CD4-positive, alpha-beta memory T cell (primary cell): ENCODE measurements at regions not wholly inside any gene's neighbourhood (a gene's known extent, or its start where the extent isn't known, plus 50 kb on each side); places are given as distances from the start of the nearest gene placed in this dataset.

Experiments
- CTCF ChIA-PET: fragments of 350-600 bp; sonication (Branson Sonifier 250); formaldehyde crosslinking; loops from one replicate; lab custom pipeline; 2021; ENCODE audit warnings: inconsistent platforms; ENCODE audit not compliant: partially characterized antibody; lab: Charles Lee
- POLR2A ChIA-PET: fragments of 350-600 bp; sonication (Branson Sonifier 250); formaldehyde crosslinking; loops from one replicate; lab custom pipeline; 2021; ENCODE audit not compliant: partially characterized antibody; lab: Charles Lee
- DNase-seq, 5 donors: peaks; one replicate each; pipeline versions ENCODE4 v3.0.0 to v3.0.0-alpha.2; 2020 to 2022; ENCODE audit warnings: mixed read lengths in 1 of 5
- H3K27ac ChIP-seq: one replicate; pipeline ENCODE4 v1.7.0; 2013; ENCODE audit warnings: low read depth, low read length
- H3K27me3 ChIP-seq: 2 replicates; pipeline ENCODE4 v1.7.0; 2013; ENCODE audit warnings: mild to moderate bottlenecking, low read length, moderate library complexity; ENCODE audit not compliant: insufficient read depth
- H3K36me3 ChIP-seq: 2 replicates; pipeline ENCODE4 v1.7.0; 2013; ENCODE audit warnings: mild to moderate bottlenecking, low read length, moderate library complexity; ENCODE audit not compliant: insufficient read depth
- H3K4me1 ChIP-seq: 2 replicates; pipeline ENCODE4 v1.7.0; 2013; ENCODE audit warnings: mild to moderate bottlenecking, low read length, moderate library complexity; ENCODE audit not compliant: insufficient read depth
- H3K4me3 ChIP-seq, 2 donors: one replicate each; pipeline ENCODE4 v1.7.0; 2013; ENCODE audit warnings: low read length in 2 of 2, mild to moderate bottlenecking in 1 of 2
- H3K9me3 ChIP-seq, 2 donors: one replicate each; pipeline ENCODE4 v1.7.0; 2013; ENCODE audit warnings: low read length in 2 of 2, control low read depth in 1 of 2; ENCODE audit not compliant: control insufficient read depth in 1 of 2
- H3K27ac Mint-ChIP-seq, 7 donors: one replicate each; pipeline ENCODE4 v1.8.0; 2020 to 2021; ENCODE audit warnings: mixed read lengths in 7 of 7, mild to moderate bottlenecking in 6 of 7, inconsistent platforms in 3 of 7, moderate library complexity in 3 of 7
- H3K27me3 Mint-ChIP-seq, 2 donors: one replicate each; pipeline ENCODE4 v1.8.0; 2020 to 2021; ENCODE audit warnings: mixed read lengths in 2 of 2
- H3K36me3 Mint-ChIP-seq, 2 donors: one replicate each; pipeline ENCODE4 v1.8.0; 2020 to 2021; ENCODE audit warnings: mixed read lengths in 2 of 2, inconsistent platforms in 1 of 2, mild to moderate bottlenecking in 1 of 2
- H3K4me1 Mint-ChIP-seq, 4 donors: one replicate each; pipeline ENCODE4 v1.8.0; 2020 to 2021; ENCODE audit warnings: mixed read lengths in 4 of 4, mild to moderate bottlenecking in 1 of 4
- H3K4me3 Mint-ChIP-seq, 8 donors: one replicate each; pipeline ENCODE4 v1.8.0; 2020 to 2021; ENCODE audit warnings: mixed read lengths in 8 of 8, mild to moderate bottlenecking in 7 of 8, moderate library complexity in 6 of 8, inconsistent platforms in 3 of 8
- H3K9me3 Mint-ChIP-seq, 8 donors: one replicate each; pipeline ENCODE4 v1.8.0; 2020 to 2021; ENCODE audit warnings: mixed read lengths in 8 of 8, mild to moderate bottlenecking in 5 of 8, inconsistent platforms in 3 of 8, moderate library complexity in 1 of 8
- intact Hi-C: fragments of 100-400 bp; cut with micrococcal nuclease; formaldehyde crosslinking; loops from one replicate; pipeline ENCODE4 v1.15.1; 2023

- Mint-ChIP-seq H3K4me1 (no peaks in the 10 kb centered on the region), H3K9me3 (peaks cover 0 to 1% (median 0%) of the 10 kb centered on the region in 8 donors), H3K27me3 (peaks cover 9 to 16% of the 10 kb centered on the region in 2 donors), H3K27ac (no peak overlapping the region), H3K36me3 (no peaks in the 10 kb centered on the region), H3K4me3 (no peak overlapping the region)
- H3K27me3 ChIP-seq: no peaks in the 10 kb centered on the region
- H3K9me3 ChIP-seq: no peaks in the 10 kb centered on the region
- ChIA-PET CTCF (no interaction called here), POLR2A (no interaction called here)
- intact Hi-C loops: no loop called here
- H3K4me3 ChIP-seq: no peak overlapping the region
- DNase-seq: no peak
- no peaks in the 10 kb centered on the region for H3K36me3 ChIP-seq
- no peaks in the 10 kb centered on the region for H3K4me1 ChIP-seq
- no peak overlapping the region for H3K27ac ChIP-seq
Observed at GRCh38 chr14:101367421-101368261, 193.7 kb upstream of the DIO3 start.

- Mint-ChIP-seq H3K4me3 (no peak overlapping the region), H3K9me3 (no peaks in the 10 kb centered on the region), H3K27me3 (peaks cover 6 to 8% of the 10 kb centered on the region in 2 donors), H3K36me3 (no peaks in the 10 kb centered on the region), H3K4me1 (no peaks in the 10 kb centered on the region), H3K27ac (no peak overlapping the region)
- H3K36me3 ChIP-seq: no peaks in the 10 kb centered on the region
- no peaks in the 10 kb centered on the region for H3K9me3 ChIP-seq
- no peak for DNase-seq
- H3K27me3 ChIP-seq: no peaks in the 10 kb centered on the region
- intact Hi-C loops: no loop called here
- no peak overlapping the region for H3K27ac ChIP-seq
- H3K4me3 ChIP-seq: no peak overlapping the region
- ChIA-PET CTCF (no interaction called here), POLR2A (no interaction called here)
- H3K4me1 ChIP-seq: no peaks in the 10 kb centered on the region
Observed at GRCh38 chr14:101368629-101369028, 192.7 kb upstream of the DIO3 start.

- DNase-seq: no peak
- ChIA-PET CTCF (no interaction called here), POLR2A (no interaction called here)
- Histone ChIP-seq H3K36me3 (no peaks in the 10 kb centered on the region), H3K4me3 (no peak overlapping the region), H3K9me3 (no peaks in the 10 kb centered on the region), H3K4me1 (no peaks in the 10 kb centered on the region), H3K27me3 (no peaks in the 10 kb centered on the region), H3K27ac (no peak overlapping the region)
- no peaks in the 10 kb centered on the region for H3K4me1 Mint-ChIP-seq
- H3K9me3 Mint-ChIP-seq: peaks cover 0 to 2% (median 0%) of the 10 kb centered on the region in 8 donors
- H3K27ac Mint-ChIP-seq: no peak overlapping the region
- peaks cover 9 to 11% of the 10 kb centered on the region in 2 donors for H3K27me3 Mint-ChIP-seq
- intact Hi-C loops: no loop called here
- H3K36me3 Mint-ChIP-seq: no peaks in the 10 kb centered on the region
- H3K4me3 Mint-ChIP-seq: no peak overlapping the region
Observed at GRCh38 chr14:101369194-101369915, 191.9 kb upstream of the DIO3 start.

GRCh38 chr14:101369916-101370592 lies 191.2 kb upstream of the DIO3 start:
- DNase-seq: no peak
- Mint-ChIP-seq H3K4me1 (no peaks in the 10 kb centered on the region), H3K36me3 (no peaks in the 10 kb centered on the region), H3K9me3 (peaks cover 0 to 2% (median 0%) of the 10 kb centered on the region in 8 donors), H3K4me3 (no peak overlapping the region), H3K27ac (no peak overlapping the region), H3K27me3 (peaks cover 13 to 14% of the 10 kb centered on the region in 2 donors)
- POLR2A ChIA-PET: no interaction called here
- H3K4me1 ChIP-seq: no peaks in the 10 kb centered on the region
- CTCF ChIA-PET: no interaction called here
- intact Hi-C loops: no loop called here
- no peaks in the 10 kb centered on the region for H3K36me3 ChIP-seq
- no peaks in the 10 kb centered on the region for H3K27me3 ChIP-seq
- H3K4me3 ChIP-seq: no peak overlapping the region
- no peak overlapping the region for H3K27ac ChIP-seq
- H3K9me3 ChIP-seq: no peaks in the 10 kb centered on the region

GRCh38 chr14:101370593-101371569 lies 190.4 kb upstream of the DIO3 start:
- Mint-ChIP-seq H3K27ac (no peak overlapping the region), H3K4me3 (no peak overlapping the region), H3K4me1 (no peaks in the 10 kb centered on the region), H3K27me3 (peaks cover 10 to 15% of the 10 kb centered on the region in 2 donors), H3K36me3 (no peaks in the 10 kb centered on the region), H3K9me3 (peaks cover 0 to 2% (median 0%) of the 10 kb centered on the region in 8 donors)
- H3K27ac ChIP-seq: no peak overlapping the region
- ChIA-PET CTCF (no interaction called here), POLR2A (no interaction called here)
- H3K4me3 ChIP-seq: no peak overlapping the region
- no peaks in the 10 kb centered on the region for H3K4me1 ChIP-seq
- no peak for DNase-seq
- no peaks in the 10 kb centered on the region for H3K9me3 ChIP-seq
- no peaks in the 10 kb centered on the region for H3K36me3 ChIP-seq
- H3K27me3 ChIP-seq: no peaks in the 10 kb centered on the region
- intact Hi-C loops: no loop called here

- H3K9me3 ChIP-seq: no peaks in the 10 kb centered on the region
- ChIA-PET CTCF (no interaction called here), POLR2A (no interaction called here)
- H3K36me3 ChIP-seq: no peaks in the 10 kb centered on the region
- Mint-ChIP-seq H3K36me3 (no peaks in the 10 kb centered on the region), H3K27ac (no peak overlapping the region), H3K4me3 (no peak overlapping the region), H3K9me3 (peaks cover 0 to 2% (median 0%) of the 10 kb centered on the region in 8 donors), H3K27me3 (peaks cover 13 to 15% of the 10 kb centered on the region in 2 donors), H3K4me1 (no peaks in the 10 kb centered on the region)
- intact Hi-C loops: no loop called here
- H3K4me1 ChIP-seq: no peaks in the 10 kb centered on the region
- no peak for DNase-seq
- no peak overlapping the region for H3K4me3 ChIP-seq
- no peaks in the 10 kb centered on the region for H3K27me3 ChIP-seq
- no peak overlapping the region for H3K27ac ChIP-seq
Observed at GRCh38 chr14:101371799-101372793, 189.2 kb upstream of the DIO3 start.
